Fibroblast of lung (primary cell): ENCODE measurements at regions not wholly inside any gene's neighbourhood (a gene's known extent, or its start where the extent isn't known, plus 50 kb on each side); places are given as distances from the start of the nearest gene placed in this dataset.

Experiments
- DNase-seq, 2 donors: peaks; one replicate each; pipeline versions ENCODE4 v3.0.0 to v3.0.0-alpha.2; 2010; ENCODE audit warnings: low read depth in 2 of 2
- H2AFZ ChIP-seq: 2 replicates; pipeline ENCODE4 v1.5.1; 2012; ENCODE audit warnings: low read length, control low read depth, inconsistent platforms
- H3K27ac ChIP-seq: 2 replicates; pipeline ENCODE4 v1.5.1; 2011; ENCODE audit warnings: low read length, control low read depth; ENCODE audit not compliant: insufficient read depth
- H3K27me3 ChIP-seq: 2 replicates; pipeline ENCODE4 v1.5.1; 2011; ENCODE audit warnings: mild to moderate bottlenecking, low read length; ENCODE audit not compliant: control insufficient read depth, insufficient read depth
- H3K36me3 ChIP-seq: 2 replicates; pipeline ENCODE4 v1.5.1; 2011; ENCODE audit warnings: low read length; ENCODE audit not compliant: control insufficient read depth, insufficient read depth
- H3K4me1 ChIP-seq: 2 replicates; pipeline ENCODE4 v1.5.1; 2011; ENCODE audit warnings: low read length; ENCODE audit not compliant: control insufficient read depth, insufficient read depth; ENCODE audit errors: extremely low read depth
- H3K4me2 ChIP-seq: 2 replicates; pipeline ENCODE4 v1.5.1; 2011; ENCODE audit warnings: low read length, control low read depth; ENCODE audit not compliant: insufficient read depth; ENCODE audit errors: extremely low read depth
- H3K4me3 ChIP-seq, 4 experiments: fragments of 200-600 bp in 1 of 4; sonication (generic) in 1 of 4; replicated peaks in 1 of 4; 2 replicates each; pipeline ENCODE4 v1.5.1; 2011 to 2016; ENCODE audit warnings: low read length in 4 of 4, low read depth in 3 of 4, mild to moderate bottlenecking in 3 of 4, control low read depth in 2 of 4, inconsistent platforms in 1 of 4, mixed read lengths in 1 of 4; ENCODE audit not compliant: insufficient read depth in 1 of 4; ENCODE audit errors: control extremely low read depth in 1 of 4
- H3K79me2 ChIP-seq: 2 replicates; pipeline ENCODE4 v1.5.1; 2012; ENCODE audit warnings: mild to moderate bottlenecking, low read length, inconsistent platforms; ENCODE audit not compliant: control insufficient read depth, insufficient read depth
- H3K9ac ChIP-seq: 2 replicates; pipeline ENCODE4 v1.5.1; 2011; ENCODE audit warnings: mild to moderate bottlenecking, low read length, control low read depth; ENCODE audit not compliant: insufficient read depth
- H3K9me3 ChIP-seq: 2 replicates; pipeline ENCODE4 v1.5.1; 2012; ENCODE audit warnings: low read depth, low read length; ENCODE audit not compliant: control insufficient read depth, insufficient read depth
- H4K20me1 ChIP-seq: 2 replicates; pipeline ENCODE4 v1.5.1; 2011; ENCODE audit warnings: low read length; ENCODE audit not compliant: control insufficient read depth, insufficient read depth; ENCODE audit errors: extremely low read depth
- EZH2 ChIP-seq: IDR thresholded peaks from 2 replicates; pipeline ENCODE4 v1.5.1; 2012; ENCODE audit warnings: low read length, control low read depth, mild to moderate bottlenecking; ENCODE audit errors: missing control alignments
- TF ChIP-seq, protein P1 (sequence below), 2 donors: IDR thresholded peaks in 1 of 2; conservative IDR thresholded peaks in 1 of 2; 1 replicate in 1 of 2; 2 replicates in 1 of 2; pipeline ENCODE4 v1.5.1; 2011 to 2012; ENCODE audit warnings: low read length in 2 of 2, control low read depth in 1 of 2, inconsistent platforms in 1 of 2, low read depth in 1 of 2, mild to moderate bottlenecking in 1 of 2

DNA sequence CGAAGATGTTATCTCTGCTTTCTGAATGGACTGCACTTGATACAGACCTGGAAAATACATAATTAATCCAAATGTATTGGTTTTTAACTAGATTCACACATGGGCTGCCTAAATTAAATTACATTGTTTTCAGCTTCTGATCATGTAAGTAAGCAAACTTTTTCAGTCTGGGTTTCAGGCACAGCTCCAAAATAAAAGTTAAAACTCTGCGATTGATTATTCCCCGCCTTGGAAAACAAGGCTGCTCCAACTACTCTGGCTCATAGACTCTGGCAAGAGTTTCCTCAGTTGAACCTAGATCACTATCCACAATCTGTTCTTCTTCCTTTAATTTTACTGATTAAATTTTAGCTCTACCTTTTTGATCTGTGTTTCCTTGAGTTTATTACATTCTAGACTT lies 526.0 kb upstream of the SPRY2 start:
- no peak for DNase-seq
- Histone ChIP-seq H4K20me1 (no peaks in the 10 kb centered on the region), H3K9me3 (no peaks in the 10 kb centered on the region), H3K4me2 (no peak overlapping the region), H3K4me3 (no peak overlapping the region), H3K9ac (no peak overlapping the region), H3K27me3 (no peaks in the 10 kb centered on the region), H3K79me2 (no peaks in the 10 kb centered on the region), H3K36me3 (no peaks in the 10 kb centered on the region), H2AFZ (no peak overlapping the region), H3K27ac (no peak overlapping the region), H3K4me1 (no peaks in the 10 kb centered on the region)
- TF ChIP-seq EZH2 = no peak
- TF ChIP-seq, protein P1, sequence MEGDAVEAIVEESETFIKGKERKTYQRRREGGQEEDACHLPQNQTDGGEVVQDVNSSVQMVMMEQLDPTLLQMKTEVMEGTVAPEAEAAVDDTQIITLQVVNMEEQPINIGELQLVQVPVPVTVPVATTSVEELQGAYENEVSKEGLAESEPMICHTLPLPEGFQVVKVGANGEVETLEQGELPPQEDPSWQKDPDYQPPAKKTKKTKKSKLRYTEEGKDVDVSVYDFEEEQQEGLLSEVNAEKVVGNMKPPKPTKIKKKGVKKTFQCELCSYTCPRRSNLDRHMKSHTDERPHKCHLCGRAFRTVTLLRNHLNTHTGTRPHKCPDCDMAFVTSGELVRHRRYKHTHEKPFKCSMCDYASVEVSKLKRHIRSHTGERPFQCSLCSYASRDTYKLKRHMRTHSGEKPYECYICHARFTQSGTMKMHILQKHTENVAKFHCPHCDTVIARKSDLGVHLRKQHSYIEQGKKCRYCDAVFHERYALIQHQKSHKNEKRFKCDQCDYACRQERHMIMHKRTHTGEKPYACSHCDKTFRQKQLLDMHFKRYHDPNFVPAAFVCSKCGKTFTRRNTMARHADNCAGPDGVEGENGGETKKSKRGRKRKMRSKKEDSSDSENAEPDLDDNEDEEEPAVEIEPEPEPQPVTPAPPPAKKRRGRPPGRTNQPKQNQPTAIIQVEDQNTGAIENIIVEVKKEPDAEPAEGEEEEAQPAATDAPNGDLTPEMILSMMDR (conservative IDR thresholded peaks at IDR 0.05 in 1 of 2, IDR thresholded peaks at IDR 0.05 in 1 of 2; ENCODE audit: low read depth in 1 of 2, low read length in 2 of 2) = no peak

DNA sequence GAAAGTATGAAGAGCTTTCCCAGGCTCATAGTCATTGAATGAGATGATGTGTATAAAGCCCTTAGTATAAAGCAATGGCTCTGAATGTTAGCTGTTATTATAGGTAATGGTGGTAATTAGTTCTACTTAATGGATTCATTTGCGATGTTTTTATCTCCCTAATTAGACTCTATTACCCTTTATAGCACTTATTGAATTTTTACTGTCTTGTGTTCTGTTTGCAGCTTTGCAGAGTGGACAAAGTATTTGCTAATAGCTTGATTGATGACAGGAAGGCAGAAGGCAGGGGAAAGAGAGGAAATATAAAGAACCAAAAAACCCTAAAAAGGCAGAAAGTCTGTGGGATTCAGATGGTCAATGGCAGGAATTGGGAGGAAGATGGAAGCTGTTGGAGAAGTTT lies 524.4 kb upstream of the SPRY2 start:
- Histone ChIP-seq H4K20me1 (no peaks in the 10 kb centered on the region), H3K9ac (no peak overlapping the region), H3K36me3 (no peaks in the 10 kb centered on the region), H3K4me1 (no peaks in the 10 kb centered on the region), H3K79me2 (no peaks in the 10 kb centered on the region), H3K4me3 (no peak overlapping the region), H3K27me3 (no peaks in the 10 kb centered on the region), H3K27ac (no peak overlapping the region), H3K9me3 (no peaks in the 10 kb centered on the region), H2AFZ (no peak overlapping the region), H3K4me2 (no peak overlapping the region)
- no peak for DNase-seq
- TF ChIP-seq, protein P1 (conservative IDR thresholded peaks at IDR 0.05 in 1 of 2, IDR thresholded peaks at IDR 0.05 in 1 of 2; ENCODE audit: low read depth in 1 of 2, low read length in 2 of 2) = no peak
- no peak for TF ChIP-seq EZH2

DNA sequence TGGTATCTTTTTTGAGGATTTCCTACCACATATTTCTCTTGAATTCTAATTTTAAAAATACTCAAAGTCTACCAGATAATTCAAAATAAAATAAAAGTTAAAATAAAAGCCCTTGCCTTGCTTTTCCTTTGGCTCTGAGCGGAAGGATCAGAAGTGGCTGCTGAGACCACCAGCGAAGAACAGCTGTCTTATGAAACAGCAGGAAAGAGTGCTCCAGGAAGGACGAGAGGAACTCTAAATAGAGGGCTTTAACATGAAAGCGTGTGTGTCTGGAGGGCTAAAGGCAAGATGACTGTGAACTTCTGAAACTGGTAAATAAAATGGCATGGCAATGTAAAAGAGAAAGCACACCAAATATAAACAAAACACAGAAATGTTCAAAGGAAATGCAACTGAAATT lies 521.5 kb upstream of the SPRY2 start:
- Histone ChIP-seq H3K4me2 (no peak overlapping the region), H3K9me3 (no peaks in the 10 kb centered on the region), H3K4me1 (no peaks in the 10 kb centered on the region), H3K9ac (no peak overlapping the region), H3K79me2 (no peaks in the 10 kb centered on the region), H3K27me3 (no peaks in the 10 kb centered on the region), H4K20me1 (no peaks in the 10 kb centered on the region), H3K36me3 (no peaks in the 10 kb centered on the region), H2AFZ (peak overlapping the region; percentile 17), H3K4me3 (peak overlapping the region in 1 of 4 experiments; percentile 15), H3K27ac (no peak overlapping the region)
- peak in 1 of 2 donors; percentile 68 for DNase-seq
- TF ChIP-seq, protein P1 (conservative IDR thresholded peaks at IDR 0.05 in 1 of 2, IDR thresholded peaks at IDR 0.05 in 1 of 2; ENCODE audit: low read depth in 1 of 2, low read length in 2 of 2) = no peak
- no peak for TF ChIP-seq EZH2
